ENCODE measurements at regions not wholly inside any gene's neighbourhood (a gene's known extent, or its start where the extent isn't known, plus 50 kb on each side); places are given as distances from the start of the nearest gene placed in this dataset.

DNA sequence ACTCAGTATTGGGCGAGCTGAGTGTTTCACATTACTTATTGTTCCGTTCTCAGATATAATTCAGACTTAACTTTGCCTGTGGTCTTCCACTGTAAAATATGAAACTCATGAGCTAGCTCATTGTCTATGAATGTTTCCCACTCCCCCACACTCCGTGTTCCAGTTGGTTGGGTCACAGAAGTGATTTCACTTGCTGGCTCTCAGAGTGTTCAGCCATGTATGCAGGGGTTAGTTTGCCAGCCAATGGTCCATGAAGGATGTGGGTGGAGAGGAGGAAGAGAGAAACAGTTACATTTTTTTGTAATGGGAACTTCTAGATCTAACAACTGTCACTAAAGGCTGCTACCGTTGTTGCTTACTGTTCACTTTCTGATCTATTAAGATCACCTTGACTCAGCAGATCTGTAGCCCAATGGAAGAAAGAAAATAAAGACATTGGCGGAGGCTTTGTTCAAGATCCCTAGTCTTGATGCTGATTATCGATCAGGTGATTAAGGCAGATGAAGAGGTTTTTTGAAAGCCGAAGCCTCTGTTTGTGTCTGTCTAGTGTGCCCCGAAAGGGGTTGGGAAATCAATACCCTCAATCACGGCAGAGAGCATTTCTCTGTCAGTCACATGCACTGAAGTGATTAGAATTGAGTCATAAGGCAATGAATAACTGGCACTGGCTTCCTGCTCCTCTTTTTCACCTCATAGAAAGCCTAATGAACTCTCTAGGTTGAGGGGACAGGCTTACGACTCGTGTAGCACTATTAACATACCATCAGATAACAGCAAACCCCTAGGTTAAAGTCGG is 279.7 kb upstream of the FIGN start:
- no peaks in the 10 kb centered on the region for H3K36me3 ChIP-seq
- intact Hi-C loops (cut with DNase I) = no loop called here
- DNase-seq = no peak

GRCh38 chr2:164014791-164015190 is 279.0 kb upstream of the FIGN start:
- Histone ChIP-seq H3K36me3 (no peaks in the 10 kb centered on the region), H3K4me3 (no peak overlapping the region), H3K4me1 (no peaks in the 10 kb centered on the region), H3K27ac (no peak overlapping the region), H3K9me3 (no peaks in the 10 kb centered on the region), H3K27me3 (no peaks in the 10 kb centered on the region)
- no peak for TF ChIP-seq CTCF (IDR thresholded peaks at IDR 0.05)
- intact Hi-C loops (cut with DNase I) = no loop called here
- no peak for DNase-seq
- no peak for ATAC-seq

More for the DNA sequence above, 279.7 kb upstream of the FIGN start:
- Histone ChIP-seq H3K4me1 (no peaks in the 10 kb centered on the region), H3K27ac (no peak overlapping the region), H3K4me3 (no peak overlapping the region), H3K27me3 (no peaks in the 10 kb centered on the region), H3K9me3 (no peaks in the 10 kb centered on the region)
- TF ChIP-seq CTCF (IDR thresholded peaks at IDR 0.05) = no peak
- ATAC-seq = no peak

GRCh38 chr2:164014068-164014731 is 278.4 kb upstream of the FIGN start:
- no peak for TF ChIP-seq CTCF (IDR thresholded peaks at IDR 0.05)
- intact Hi-C loops (cut with DNase I) = no loop called here
- DNase-seq = no peak

GRCh38 chr2:164012581-164012980 is 276.8 kb upstream of the FIGN start:
- Histone ChIP-seq H3K4me1 (no peaks in the 10 kb centered on the region), H3K9me3 (no peaks in the 10 kb centered on the region), H3K36me3 (no peaks in the 10 kb centered on the region), H3K4me3 (no peak overlapping the region), H3K27ac (no peak overlapping the region), H3K27me3 (no peaks in the 10 kb centered on the region)
- ATAC-seq = no peak
- intact Hi-C loops (cut with DNase I) = no loop called here
- no peak for DNase-seq
- no peak for TF ChIP-seq CTCF (IDR thresholded peaks at IDR 0.05)

More at GRCh38 chr2:164014068-164014731, 278.4 kb upstream of the FIGN start:
- no peak overlapping the region for H3K4me3 ChIP-seq
- H3K36me3 ChIP-seq = no peaks in the 10 kb centered on the region
- H3K27ac ChIP-seq = no peak overlapping the region
- peak; percentile 33 for ATAC-seq
- H3K4me1 ChIP-seq = no peaks in the 10 kb centered on the region
- H3K27me3 ChIP-seq = no peaks in the 10 kb centered on the region
- H3K9me3 ChIP-seq = no peaks in the 10 kb centered on the region

DNA sequence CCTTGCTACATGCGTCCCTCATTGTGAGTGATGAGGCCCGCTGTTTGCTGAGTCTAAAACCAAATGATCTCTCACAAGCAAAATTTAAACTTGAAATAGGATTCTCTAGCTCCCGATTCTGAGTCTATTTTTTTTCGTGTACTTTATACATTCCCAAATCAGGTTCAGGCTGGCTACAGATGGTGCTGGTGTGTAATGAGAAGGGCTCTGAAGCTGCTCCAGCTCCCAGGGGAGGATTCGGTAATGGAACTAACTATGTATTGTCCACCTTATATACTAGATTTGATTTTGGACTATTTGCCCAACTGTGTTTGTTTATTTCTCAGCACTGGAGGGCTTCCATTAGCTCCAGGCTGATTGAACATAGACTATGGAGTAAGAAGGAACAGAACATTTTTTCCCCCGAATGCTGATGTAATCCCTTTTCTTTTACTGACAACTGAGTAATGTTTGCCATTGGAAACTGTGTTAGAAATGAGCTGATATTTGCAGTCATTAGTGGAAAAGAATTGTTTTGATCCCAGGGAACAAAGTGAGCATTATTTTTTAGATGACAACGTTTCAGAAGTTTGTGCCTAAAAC is 274.0 kb upstream of the FIGN start:
- no peak for DNase-seq
- Histone ChIP-seq H3K27ac (no peak overlapping the region), H3K9me3 (no peaks in the 10 kb centered on the region), H3K36me3 (no peaks in the 10 kb centered on the region), H3K27me3 (no peaks in the 10 kb centered on the region), H3K4me3 (no peak overlapping the region), H3K4me1 (no peaks in the 10 kb centered on the region)
- intact Hi-C loops (cut with DNase I) = no loop called here
- ATAC-seq = no peak
- TF ChIP-seq CTCF (IDR thresholded peaks at IDR 0.05) = no peak

Measured in left lung (tissue), 4 donors.